ENCODE measurements at regions not wholly inside any gene's neighbourhood (a gene's known extent, or its start where the extent isn't known, plus 50 kb on each side); places are given as distances from the start of the nearest gene placed in this dataset.

DNA sequence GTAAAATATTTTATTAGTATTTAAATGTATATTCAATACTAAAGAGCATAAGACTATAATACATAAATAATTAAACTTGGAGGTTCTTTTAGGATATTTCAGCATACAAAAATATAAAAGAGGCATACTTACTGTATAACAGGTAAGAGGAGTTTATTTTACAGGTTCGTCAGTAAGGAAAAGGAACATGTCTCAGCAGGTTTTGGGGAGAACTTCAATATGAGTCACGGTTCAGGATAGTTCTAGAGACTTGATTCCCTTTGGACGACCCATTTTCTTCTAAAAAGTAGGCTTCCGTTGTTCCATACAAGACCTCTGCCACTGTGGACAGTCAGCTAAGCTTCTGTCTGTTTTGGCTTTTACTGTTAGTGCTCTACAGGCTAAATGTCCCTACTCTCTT is 181.1 kb downstream of the ALX1 start:
- TF ChIP-seq FOXA1 (IDR thresholded peaks at IDR 0.05): no peak
- TF ChIP-seq FOXK2 (IDR thresholded peaks at IDR 0.05): no peak
- TF ChIP-seq TARDBP (IDR thresholded peaks at IDR 0.05): no peak
- TF ChIP-seq CTBP1 (IDR thresholded peaks at IDR 0.05; ENCODE audit: borderline replicate concordance): no peak
- no peak for TF ChIP-seq BHLHE40 (IDR thresholded peaks at IDR 0.05; ENCODE audit: borderline replicate concordance)
- TF ChIP-seq FOXM1 (IDR thresholded peaks at IDR 0.05; ENCODE audit: borderline replicate concordance): no peak
- no peak for TF ChIP-seq SP1 (IDR thresholded peaks at IDR 0.05)
- no peak for TF ChIP-seq NFRKB (IDR thresholded peaks at IDR 0.05)
